ENCODE measurements at regions not wholly inside any gene's neighbourhood (a gene's known extent, or its start where the extent isn't known, plus 50 kb on each side); places are given as distances from the start of the nearest gene placed in this dataset.

DNA sequence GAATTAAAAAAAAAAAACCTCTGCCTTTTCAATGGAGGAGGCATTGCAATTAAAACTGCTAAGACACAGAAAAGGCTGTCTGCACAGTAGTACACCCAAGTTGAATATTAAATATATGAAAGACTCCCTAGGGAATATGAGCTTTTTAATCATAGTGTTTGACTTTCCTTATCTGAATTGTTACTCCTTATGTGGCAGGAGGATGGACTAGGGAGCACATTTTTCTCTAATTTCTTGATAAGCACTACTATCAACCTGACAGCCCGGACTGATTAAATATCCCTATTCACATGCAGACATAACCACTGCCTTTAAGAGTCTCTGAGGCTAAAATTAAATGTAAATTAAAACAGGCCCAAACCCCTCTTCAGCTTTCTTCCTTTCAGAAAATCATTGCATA lies 428.6 kb upstream of the GJE1 start:
- no peak overlapping the region for H3K4me3 ChIP-seq (ENCODE audit: low read length)
- WGBS (ENCODE audit: insufficient coverage): no CpG with 5 or more reads among the region's 1 CpG
- no peaks in the 10 kb centered on the region for H3K27me3 ChIP-seq (ENCODE audit: control insufficient read depth, insufficient read depth, low read length)
- H3K4me1 ChIP-seq (ENCODE audit: control insufficient read depth, insufficient read depth, low read length): no peaks in the 10 kb centered on the region
- no peak for DNase-seq
- no peaks in the 10 kb centered on the region for H3K36me3 ChIP-seq (ENCODE audit: control insufficient read depth, insufficient read depth, low read length)
- no peak overlapping the region for H3K27ac ChIP-seq (ENCODE audit: low read length)
- no peaks in the 10 kb centered on the region for H3K9me3 ChIP-seq (replicated peaks; ENCODE audit: control insufficient read depth, low read depth, low read length)

DNA sequence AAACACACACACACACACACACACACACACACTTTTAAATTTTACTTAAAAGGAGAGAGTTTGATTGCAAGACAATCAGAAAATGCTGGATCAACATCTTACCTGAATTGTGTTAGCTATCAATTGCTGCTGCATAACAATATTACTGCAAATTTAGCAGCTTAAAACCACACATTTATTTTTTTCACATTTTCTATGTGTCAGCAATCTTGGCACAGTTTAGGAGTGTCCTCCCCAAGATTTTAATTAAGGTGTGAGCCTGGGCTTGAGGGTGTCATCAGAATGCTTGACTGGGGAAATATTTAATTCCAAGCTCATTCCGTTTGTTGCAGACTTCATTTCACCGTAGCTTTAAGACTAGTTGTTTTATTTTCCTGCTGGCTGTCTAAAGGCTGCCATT lies 431.0 kb upstream of the GJE1 start:
- peaks cover 2% of the 10 kb centered on the region for H3K9me3 ChIP-seq (replicated peaks; ENCODE audit: control insufficient read depth, low read depth, low read length)
- H3K27ac ChIP-seq (ENCODE audit: low read length): no peak overlapping the region
- no CpG with 5 or more reads among the region's 2 CpGs for WGBS (ENCODE audit: insufficient coverage)
- DNase-seq: no peak
- no peaks in the 10 kb centered on the region for H3K36me3 ChIP-seq (ENCODE audit: control insufficient read depth, insufficient read depth, low read length)
- no peaks in the 10 kb centered on the region for H3K4me1 ChIP-seq (ENCODE audit: control insufficient read depth, insufficient read depth, low read length)
- H3K4me3 ChIP-seq (ENCODE audit: low read length): no peak overlapping the region
- H3K27me3 ChIP-seq (ENCODE audit: control insufficient read depth, insufficient read depth, low read length): no peaks in the 10 kb centered on the region

DNA sequence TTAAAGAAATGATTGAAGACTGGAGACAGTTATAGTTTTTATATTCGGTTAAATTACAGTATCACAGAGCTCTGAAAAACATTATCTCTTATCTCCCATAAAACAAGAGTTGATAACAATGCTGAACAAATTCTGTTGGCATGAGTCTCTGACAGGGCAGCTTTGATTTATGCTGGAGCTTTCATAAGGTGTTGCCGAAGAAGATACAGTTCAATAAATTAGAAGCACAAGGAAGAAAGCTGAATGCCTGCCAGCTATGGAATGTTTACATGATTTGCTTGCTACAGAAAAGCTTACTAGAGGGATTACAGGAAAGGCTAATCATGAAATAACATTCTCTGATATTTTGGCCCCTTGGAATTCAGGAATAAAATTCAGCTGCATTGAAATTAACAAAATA lies 431.9 kb upstream of the GJE1 start:
- Histone ChIP-seq H3K4me3 (ENCODE audit: low read length) (no peak overlapping the region), H3K27ac (ENCODE audit: low read length) (no peak overlapping the region), H3K4me1 (ENCODE audit: control insufficient read depth, insufficient read depth, low read length) (no peaks in the 10 kb centered on the region), H3K36me3 (ENCODE audit: control insufficient read depth, insufficient read depth, low read length) (no peaks in the 10 kb centered on the region), H3K9me3 (replicated peaks; ENCODE audit: control insufficient read depth, low read depth, low read length) (peaks cover 2% of the 10 kb centered on the region), H3K27me3 (ENCODE audit: control insufficient read depth, insufficient read depth, low read length) (no peaks in the 10 kb centered on the region)
- DNase-seq: peak; percentile 15
- WGBS (ENCODE audit: insufficient coverage): no CpG with 5 or more reads among the region's 2 CpGs

DNA sequence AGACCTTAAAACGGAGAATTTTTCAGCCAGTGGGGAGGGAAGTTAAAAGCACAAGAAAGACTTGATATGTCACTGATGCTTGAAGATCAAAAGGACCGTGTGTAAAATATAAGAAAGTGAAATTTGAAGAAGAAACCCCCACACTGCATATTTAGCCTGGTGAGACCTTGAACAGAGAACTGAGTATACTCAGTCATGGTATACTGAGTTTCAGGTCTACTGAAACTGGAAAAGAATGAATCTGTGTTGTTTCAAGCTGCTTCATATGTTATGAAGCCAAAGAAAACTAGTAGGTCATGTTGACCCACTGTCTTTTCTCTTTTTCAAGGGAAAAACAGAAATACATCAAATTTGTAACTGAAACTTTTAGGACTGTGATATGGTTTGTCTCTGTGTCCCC lies 443.8 kb upstream of the GJE1 start:
- no CpG with 5 or more reads among the region's 2 CpGs for WGBS (ENCODE audit: insufficient coverage)
- no peak overlapping the region for H3K27ac ChIP-seq (ENCODE audit: low read length)
- no peaks in the 10 kb centered on the region for H3K36me3 ChIP-seq (ENCODE audit: control insufficient read depth, insufficient read depth, low read length)
- no peaks in the 10 kb centered on the region for H3K4me1 ChIP-seq (ENCODE audit: control insufficient read depth, insufficient read depth, low read length)
- H3K27me3 ChIP-seq (ENCODE audit: control insufficient read depth, insufficient read depth, low read length): no peaks in the 10 kb centered on the region
- no peaks in the 10 kb centered on the region for H3K9me3 ChIP-seq (replicated peaks; ENCODE audit: control insufficient read depth, low read depth, low read length)
- no peak overlapping the region for H3K4me3 ChIP-seq (ENCODE audit: low read length)
- DNase-seq: no peak

DNA sequence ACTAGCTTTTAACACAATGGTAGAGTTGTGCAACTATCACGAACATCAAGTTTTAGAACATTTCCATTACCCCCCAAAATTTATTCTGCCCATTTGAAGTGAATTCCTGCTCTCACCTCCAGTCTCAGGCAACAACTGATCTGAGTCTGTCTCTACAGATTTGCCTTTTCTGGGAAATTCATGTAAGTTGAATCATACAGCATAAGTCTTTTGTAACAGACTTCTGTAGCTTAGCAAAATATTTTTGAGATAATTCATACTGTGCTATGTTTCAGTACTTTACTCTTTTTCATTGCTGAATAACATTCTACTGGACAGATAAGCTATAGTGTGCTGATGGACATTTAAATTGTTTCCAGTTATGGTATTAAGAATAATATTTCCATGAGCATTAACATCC lies 447.3 kb upstream of the GJE1 start:
- Histone ChIP-seq H3K27ac (ENCODE audit: low read length) (no peak overlapping the region), H3K27me3 (ENCODE audit: control insufficient read depth, insufficient read depth, low read length) (no peaks in the 10 kb centered on the region), H3K36me3 (ENCODE audit: control insufficient read depth, insufficient read depth, low read length) (no peaks in the 10 kb centered on the region), H3K4me1 (ENCODE audit: control insufficient read depth, insufficient read depth, low read length) (no peaks in the 10 kb centered on the region), H3K9me3 (replicated peaks; ENCODE audit: control insufficient read depth, low read depth, low read length) (no peaks in the 10 kb centered on the region), H3K4me3 (ENCODE audit: low read length) (no peak overlapping the region)
- DNase-seq: no peak
- no CpG with 5 or more reads among the region's 1 CpG for WGBS (ENCODE audit: insufficient coverage)

DNA sequence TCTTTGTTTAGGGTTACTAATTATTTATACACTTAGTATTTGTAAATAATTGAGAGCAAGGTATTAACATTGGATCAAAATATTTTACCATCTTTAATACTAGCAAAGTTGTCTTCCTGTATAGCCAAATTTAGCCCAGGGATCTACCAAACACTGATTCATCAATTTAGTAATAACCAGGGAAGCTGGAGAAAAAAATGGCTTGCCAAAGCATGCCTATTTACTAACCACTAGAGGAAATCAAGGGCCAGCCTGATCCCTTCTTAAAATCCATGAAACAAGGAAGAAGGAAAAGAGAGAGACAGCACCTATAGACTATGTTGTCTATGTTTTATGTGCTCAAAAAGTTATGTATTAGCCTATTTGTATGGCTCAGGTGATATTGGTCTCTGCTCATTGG lies 450.3 kb upstream of the GJE1 start:
- no peak for DNase-seq
- no peaks in the 10 kb centered on the region for H3K27me3 ChIP-seq (ENCODE audit: control insufficient read depth, insufficient read depth, low read length)
- H3K4me3 ChIP-seq (ENCODE audit: low read length): no peak overlapping the region
- no peaks in the 10 kb centered on the region for H3K9me3 ChIP-seq (replicated peaks; ENCODE audit: control insufficient read depth, low read depth, low read length)
- no peak overlapping the region for H3K27ac ChIP-seq (ENCODE audit: low read length)
- no peaks in the 10 kb centered on the region for H3K36me3 ChIP-seq (ENCODE audit: control insufficient read depth, insufficient read depth, low read length)
- no peaks in the 10 kb centered on the region for H3K4me1 ChIP-seq (ENCODE audit: control insufficient read depth, insufficient read depth, low read length)

DNA sequence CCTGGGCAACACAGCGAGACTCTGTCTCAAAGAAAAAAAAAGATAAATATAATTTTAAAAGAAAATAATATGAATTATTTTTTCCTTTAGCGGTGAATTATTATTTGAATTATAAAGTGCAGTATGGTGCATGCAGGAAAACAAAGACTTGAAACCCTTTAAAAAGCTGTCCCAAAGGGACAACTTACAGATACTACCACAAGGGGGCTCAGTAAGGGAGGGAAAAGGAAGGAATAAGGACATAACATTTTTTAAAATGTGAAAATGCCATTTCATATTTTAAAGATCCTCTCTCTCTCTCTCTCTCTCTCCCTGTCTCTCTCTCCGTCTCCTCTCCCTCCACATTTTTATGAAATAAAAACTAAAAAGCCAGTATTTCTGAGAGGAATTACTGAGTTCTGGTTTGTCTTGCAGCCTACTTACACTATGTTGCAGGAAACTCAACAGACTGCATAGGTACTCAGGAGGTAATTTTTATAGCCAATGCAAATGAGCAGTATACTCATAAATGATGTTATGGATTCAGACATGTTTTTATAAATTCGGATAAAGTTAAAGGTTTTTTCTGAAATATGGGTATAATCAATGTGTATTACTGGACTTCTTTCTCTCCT lies 455.0 kb upstream of the GJE1 start:
- Histone ChIP-seq H3K27me3 (ENCODE audit: control insufficient read depth, insufficient read depth, low read length) (no peaks in the 10 kb centered on the region), H3K36me3 (ENCODE audit: control insufficient read depth, insufficient read depth, low read length) (no peaks in the 10 kb centered on the region), H3K9me3 (replicated peaks; ENCODE audit: control insufficient read depth, low read depth, low read length) (no peaks in the 10 kb centered on the region), H3K4me3 (ENCODE audit: low read length) (no peak overlapping the region), H3K4me1 (ENCODE audit: control insufficient read depth, insufficient read depth, low read length) (no peaks in the 10 kb centered on the region), H3K27ac (ENCODE audit: low read length) (no peak overlapping the region)
- DNase-seq: peak; percentile 57
- WGBS (ENCODE audit: insufficient coverage): no CpG with 5 or more reads among the region's 4 CpGs

DNA sequence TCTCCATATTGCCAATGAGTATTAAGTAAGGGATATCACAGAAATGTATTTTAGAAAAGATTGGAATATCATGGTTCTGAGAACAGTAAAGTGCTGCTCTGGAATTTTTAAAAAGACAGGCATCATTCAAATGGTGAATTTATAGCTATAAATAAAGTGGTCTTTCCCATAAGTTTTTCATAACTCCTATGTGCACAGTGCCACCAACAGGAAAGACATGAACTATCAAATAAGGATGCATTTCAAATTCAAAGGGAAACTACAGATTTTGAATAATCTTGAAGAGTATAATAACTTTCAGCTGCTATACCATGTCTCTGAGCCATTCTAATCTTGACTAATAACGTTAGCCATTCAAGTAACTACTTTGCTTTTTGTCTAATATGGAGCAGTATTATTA lies 456.8 kb upstream of the GJE1 start:
- WGBS (ENCODE audit: insufficient coverage): no CpG with 5 or more reads among the region's 1 CpG
- Histone ChIP-seq H3K4me1 (ENCODE audit: control insufficient read depth, insufficient read depth, low read length) (no peaks in the 10 kb centered on the region), H3K27me3 (ENCODE audit: control insufficient read depth, insufficient read depth, low read length) (no peaks in the 10 kb centered on the region), H3K4me3 (ENCODE audit: low read length) (no peak overlapping the region), H3K36me3 (ENCODE audit: control insufficient read depth, insufficient read depth, low read length) (no peaks in the 10 kb centered on the region), H3K27ac (ENCODE audit: low read length) (no peak overlapping the region), H3K9me3 (replicated peaks; ENCODE audit: control insufficient read depth, low read depth, low read length) (no peaks in the 10 kb centered on the region)
- peak; percentile 27 for DNase-seq

DNA sequence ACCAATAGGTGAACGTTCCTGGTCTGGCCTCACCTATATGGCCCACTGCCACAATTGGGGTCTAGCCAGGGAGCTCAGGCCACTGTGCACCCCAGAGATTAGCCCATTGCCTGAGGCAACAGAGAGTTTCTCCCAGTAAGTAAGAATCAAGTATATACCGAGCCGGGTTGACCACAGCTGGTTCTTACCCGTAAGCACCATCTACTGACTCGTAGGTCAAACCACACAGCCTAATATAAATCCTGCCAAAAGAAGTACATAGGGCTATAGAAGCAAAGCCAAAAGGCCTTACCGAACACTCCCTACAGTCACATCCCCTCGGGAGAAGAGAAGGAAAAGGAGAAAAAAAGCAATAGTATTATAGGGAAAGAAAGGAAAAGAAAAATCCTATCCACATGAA lies 463.6 kb upstream of the GJE1 start:
- WGBS (ENCODE audit: insufficient coverage): 93% methylated on average over 3 of the region's 7 CpGs
- Histone ChIP-seq H3K4me3 (ENCODE audit: low read length) (no peak overlapping the region), H3K27ac (ENCODE audit: low read length) (no peak overlapping the region), H3K4me1 (ENCODE audit: control insufficient read depth, insufficient read depth, low read length) (no peaks in the 10 kb centered on the region), H3K36me3 (ENCODE audit: control insufficient read depth, insufficient read depth, low read length) (no peaks in the 10 kb centered on the region), H3K9me3 (replicated peaks; ENCODE audit: control insufficient read depth, low read depth, low read length) (no peaks in the 10 kb centered on the region), H3K27me3 (ENCODE audit: control insufficient read depth, insufficient read depth, low read length) (no peaks in the 10 kb centered on the region)
- DNase-seq: no peak

DNA sequence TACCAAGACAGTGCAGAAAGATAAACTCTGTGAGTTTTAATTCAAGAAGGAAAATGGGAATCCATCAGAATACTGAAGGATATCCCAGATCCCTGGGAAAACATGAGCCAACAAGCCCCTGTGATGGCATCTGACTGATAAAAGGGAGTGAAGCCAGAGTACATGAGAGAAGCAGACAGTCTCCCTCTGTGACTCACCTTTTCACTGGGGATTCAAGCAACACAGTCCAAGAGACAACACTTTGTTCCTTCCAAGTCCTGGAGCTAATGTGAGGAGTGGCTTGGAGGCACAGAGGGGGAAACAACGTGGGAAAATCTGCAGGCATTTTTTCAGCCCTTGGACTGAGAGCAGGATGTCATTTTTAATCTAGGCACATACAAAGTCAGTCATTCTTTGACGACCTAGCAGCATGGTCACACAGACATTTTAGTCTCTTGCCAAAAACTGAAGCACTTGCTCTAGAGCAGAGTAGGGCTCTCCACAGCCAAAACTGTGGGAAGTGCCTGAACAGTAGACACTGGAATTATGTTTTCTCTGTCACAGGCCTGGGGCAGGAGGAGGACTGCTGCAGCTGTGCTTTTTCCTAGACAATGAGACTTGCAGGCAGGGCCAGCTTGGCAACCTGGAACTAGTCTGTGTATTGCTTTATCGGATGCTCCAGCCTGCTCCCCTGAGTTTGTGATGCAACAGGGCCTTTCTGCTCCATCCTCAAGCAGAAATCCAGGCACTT lies 465.0 kb upstream of the GJE1 start:
- Histone ChIP-seq H3K4me3 (ENCODE audit: low read length) (no peak overlapping the region), H3K4me1 (ENCODE audit: control insufficient read depth, insufficient read depth, low read length) (no peaks in the 10 kb centered on the region), H3K36me3 (ENCODE audit: control insufficient read depth, insufficient read depth, low read length) (no peaks in the 10 kb centered on the region), H3K27me3 (ENCODE audit: control insufficient read depth, insufficient read depth, low read length) (no peaks in the 10 kb centered on the region), H3K27ac (ENCODE audit: low read length) (no peak overlapping the region), H3K9me3 (replicated peaks; ENCODE audit: control insufficient read depth, low read depth, low read length) (no peaks in the 10 kb centered on the region)
- DNase-seq: peak; percentile 27
- 21% methylated on average over 3 of the region's 3 CpGs for WGBS (ENCODE audit: insufficient coverage)

DNA sequence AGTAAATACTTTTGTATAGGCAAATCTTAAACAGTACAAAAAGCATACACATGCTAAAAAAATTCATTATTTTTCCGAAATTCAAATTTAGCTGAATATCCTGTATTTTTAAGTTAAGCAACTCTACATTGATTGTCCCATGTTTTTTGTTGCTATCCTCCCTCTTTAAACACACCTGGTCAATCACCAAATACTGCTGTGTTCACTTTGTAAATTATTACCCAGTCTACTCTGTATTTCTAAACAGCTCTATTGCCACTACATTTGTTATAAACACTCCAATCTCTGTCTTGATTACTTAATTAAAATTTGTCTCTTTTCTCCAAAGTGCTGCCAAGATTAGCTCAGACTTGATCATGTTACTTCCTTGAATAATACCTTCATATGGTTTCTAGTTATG lies 466.5 kb upstream of the GJE1 start:
- Histone ChIP-seq H3K27ac (ENCODE audit: low read length) (no peak overlapping the region), H3K36me3 (ENCODE audit: control insufficient read depth, insufficient read depth, low read length) (no peaks in the 10 kb centered on the region), H3K9me3 (replicated peaks; ENCODE audit: control insufficient read depth, low read depth, low read length) (no peaks in the 10 kb centered on the region), H3K4me1 (ENCODE audit: control insufficient read depth, insufficient read depth, low read length) (no peaks in the 10 kb centered on the region), H3K27me3 (ENCODE audit: control insufficient read depth, insufficient read depth, low read length) (no peaks in the 10 kb centered on the region), H3K4me3 (ENCODE audit: low read length) (no peak overlapping the region)
- DNase-seq: no peak
- no CpG with 5 or more reads among the region's 1 CpG for WGBS (ENCODE audit: insufficient coverage)

Data from muscle of leg (tissue), 3 donors.